ENCODE measurements at regions not wholly inside any gene's neighbourhood (a gene's known extent, or its start where the extent isn't known, plus 50 kb on each side); places are given as distances from the start of the nearest gene placed in this dataset.

DNA sequence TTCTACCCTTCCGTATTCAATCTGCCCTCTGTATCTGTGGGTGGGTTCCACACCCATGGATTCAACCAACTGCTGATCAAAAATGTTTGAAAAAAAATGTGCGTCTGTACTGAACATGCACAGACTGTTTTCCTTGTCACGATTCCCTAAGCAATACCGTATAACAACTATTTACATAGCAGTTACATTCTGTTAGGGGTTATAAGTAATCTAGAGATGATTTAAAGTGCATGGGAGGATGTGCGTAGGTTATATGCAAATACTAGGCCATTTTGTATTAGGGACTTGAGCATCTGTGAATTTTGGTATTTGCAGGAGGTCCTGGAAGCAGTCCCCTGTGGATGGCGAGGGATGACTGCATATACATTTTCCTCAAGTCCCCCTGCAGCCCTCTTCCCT lies 486.9 kb downstream of the PREX1 start:
- TF ChIP-seq, protein P1, sequence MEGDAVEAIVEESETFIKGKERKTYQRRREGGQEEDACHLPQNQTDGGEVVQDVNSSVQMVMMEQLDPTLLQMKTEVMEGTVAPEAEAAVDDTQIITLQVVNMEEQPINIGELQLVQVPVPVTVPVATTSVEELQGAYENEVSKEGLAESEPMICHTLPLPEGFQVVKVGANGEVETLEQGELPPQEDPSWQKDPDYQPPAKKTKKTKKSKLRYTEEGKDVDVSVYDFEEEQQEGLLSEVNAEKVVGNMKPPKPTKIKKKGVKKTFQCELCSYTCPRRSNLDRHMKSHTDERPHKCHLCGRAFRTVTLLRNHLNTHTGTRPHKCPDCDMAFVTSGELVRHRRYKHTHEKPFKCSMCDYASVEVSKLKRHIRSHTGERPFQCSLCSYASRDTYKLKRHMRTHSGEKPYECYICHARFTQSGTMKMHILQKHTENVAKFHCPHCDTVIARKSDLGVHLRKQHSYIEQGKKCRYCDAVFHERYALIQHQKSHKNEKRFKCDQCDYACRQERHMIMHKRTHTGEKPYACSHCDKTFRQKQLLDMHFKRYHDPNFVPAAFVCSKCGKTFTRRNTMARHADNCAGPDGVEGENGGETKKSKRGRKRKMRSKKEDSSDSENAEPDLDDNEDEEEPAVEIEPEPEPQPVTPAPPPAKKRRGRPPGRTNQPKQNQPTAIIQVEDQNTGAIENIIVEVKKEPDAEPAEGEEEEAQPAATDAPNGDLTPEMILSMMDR (IDR thresholded peaks at IDR 0.05; ENCODE audit: low read depth, low read length), result no peak
- no peaks in the 10 kb centered on the region for H3K36me3 ChIP-seq
- no peaks in the 10 kb centered on the region for H3K9me3 ChIP-seq (ENCODE audit: low read depth)
- H3K27me3 ChIP-seq, result no peaks in the 10 kb centered on the region
- no peak for DNase-seq (ENCODE audit: low read depth in 1 of 2, low spot score in 1 of 2)
- no peak overlapping the region for H3K4me3 ChIP-seq
- H3K27ac ChIP-seq, result no peak overlapping the region
- H3K4me1 ChIP-seq (ENCODE audit: low read depth), result no peaks in the 10 kb centered on the region

DNA sequence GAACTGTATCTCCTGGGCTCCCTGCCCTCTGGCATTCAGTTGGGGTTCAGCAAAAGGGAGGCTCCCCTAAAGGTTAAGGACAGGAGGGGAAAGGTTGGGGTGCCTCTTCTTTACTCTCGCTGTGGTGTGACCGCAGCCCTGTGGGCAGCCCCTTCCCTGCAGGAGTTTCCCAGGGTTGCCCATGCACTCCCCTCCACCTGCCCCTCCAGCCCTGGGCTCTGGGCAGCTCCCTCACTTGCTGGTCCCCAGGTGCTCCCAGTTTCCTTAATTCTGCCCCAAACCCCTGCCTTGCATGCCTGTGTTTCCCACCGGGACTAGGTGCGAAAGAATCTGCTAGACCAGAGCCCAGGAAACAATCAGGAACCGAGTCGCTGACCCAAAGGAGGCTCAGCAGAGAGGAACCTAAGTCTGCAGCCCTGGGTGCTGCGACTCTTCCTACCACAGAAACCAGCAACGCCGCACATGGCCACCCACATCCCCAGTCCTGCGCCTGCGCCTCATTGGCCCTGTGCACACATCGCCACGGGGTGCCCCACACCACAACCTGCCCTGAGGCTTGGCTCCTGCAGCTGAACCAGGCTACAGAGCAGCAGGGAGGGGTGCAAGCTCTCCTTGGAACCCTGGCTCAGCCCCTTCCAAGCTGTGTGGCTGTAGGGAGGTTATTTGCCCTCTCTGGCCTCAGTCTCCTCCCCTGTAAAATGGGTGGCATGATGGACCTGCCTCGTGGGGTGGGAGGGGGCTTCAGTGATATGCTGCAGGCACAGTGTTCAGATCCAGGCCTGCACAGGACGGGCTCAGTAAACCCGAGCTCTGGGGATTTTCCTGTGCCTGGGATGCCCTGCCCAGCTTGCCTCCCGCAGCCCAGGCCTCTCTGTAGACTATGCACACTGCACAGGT lies 487.6 kb downstream of the PREX1 start:
- H3K9me3 ChIP-seq (ENCODE audit: low read depth), result no peaks in the 10 kb centered on the region
- H3K27me3 ChIP-seq, result no peaks in the 10 kb centered on the region
- no peaks in the 10 kb centered on the region for H3K4me1 ChIP-seq (ENCODE audit: low read depth)
- no peaks in the 10 kb centered on the region for H3K36me3 ChIP-seq
- H3K27ac ChIP-seq, result no peak overlapping the region
- no peak overlapping the region for H3K4me3 ChIP-seq
- TF ChIP-seq, protein P1 (IDR thresholded peaks at IDR 0.05; ENCODE audit: low read depth, low read length), result no peak
- no peak for DNase-seq (ENCODE audit: low read depth in 1 of 2, low spot score in 1 of 2)

DNA sequence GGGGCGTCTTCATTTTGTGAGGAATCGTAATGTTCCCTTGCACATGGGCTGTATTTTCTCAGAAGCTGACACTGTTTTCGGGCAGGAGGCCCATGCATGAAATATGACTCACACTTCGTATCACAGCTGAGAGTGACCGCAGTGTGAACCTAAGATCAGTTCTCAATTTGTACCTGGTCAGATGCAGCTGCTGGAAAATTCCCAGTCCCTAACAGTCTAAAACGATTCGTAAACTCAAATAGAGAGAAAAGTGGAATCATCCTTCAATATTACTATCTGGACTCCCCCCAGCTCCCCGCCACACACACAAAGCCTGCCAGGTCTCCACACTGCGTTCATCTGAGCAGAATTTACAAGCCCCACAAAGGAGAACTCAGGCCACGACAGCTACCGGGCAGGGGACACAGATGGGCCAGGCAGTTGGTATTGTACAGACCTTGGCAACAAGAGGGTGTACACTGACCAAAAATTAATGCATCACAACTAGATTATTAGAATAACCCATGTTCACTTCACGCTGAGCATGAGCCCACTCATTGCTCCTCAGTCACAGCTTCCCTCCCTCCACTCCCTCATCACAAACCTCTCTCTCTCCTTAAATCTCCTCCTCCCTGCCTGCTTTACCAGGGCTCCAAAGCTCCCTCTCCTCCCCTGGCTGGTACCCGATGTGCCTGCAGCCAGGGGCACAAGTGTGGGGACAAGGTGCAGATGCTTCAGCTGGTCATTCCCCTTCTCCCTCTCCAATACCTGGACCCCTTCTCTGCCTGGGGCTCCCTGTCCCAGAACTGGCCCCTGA lies 488.4 kb downstream of the PREX1 start:
- Histone ChIP-seq H3K4me1 (ENCODE audit: low read depth) (no peaks in the 10 kb centered on the region), H3K36me3 (no peaks in the 10 kb centered on the region), H3K27ac (no peak overlapping the region), H3K9me3 (ENCODE audit: low read depth) (no peaks in the 10 kb centered on the region), H3K4me3 (no peak overlapping the region), H3K27me3 (no peaks in the 10 kb centered on the region)
- DNase-seq (ENCODE audit: low read depth in 1 of 2, low spot score in 1 of 2), result peak in 1 of 2 donors; percentile 86
- TF ChIP-seq, protein P1 (IDR thresholded peaks at IDR 0.05; ENCODE audit: low read depth, low read length), result no peak

DNA sequence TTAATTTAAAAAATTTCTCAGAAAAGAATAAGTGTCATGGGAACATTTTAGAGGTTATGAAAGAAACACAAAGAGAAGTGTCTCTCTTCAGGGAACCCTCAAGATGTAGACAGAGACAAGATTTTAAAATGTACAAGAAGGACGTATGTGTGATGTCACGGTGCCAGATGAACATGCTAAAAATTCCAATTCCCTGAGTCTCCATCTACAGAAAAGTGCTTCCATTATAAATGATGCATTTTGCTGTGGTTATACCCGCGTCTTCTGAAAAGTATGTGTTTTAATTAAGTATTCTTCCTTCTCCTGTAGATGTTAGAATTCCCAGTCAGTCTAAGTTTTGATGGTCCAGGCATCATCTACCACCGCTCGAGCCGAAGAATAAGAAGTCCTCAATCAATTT lies 489.1 kb downstream of the PREX1 start:
- Histone ChIP-seq H3K9me3 (ENCODE audit: low read depth) (no peaks in the 10 kb centered on the region), H3K27me3 (no peaks in the 10 kb centered on the region), H3K36me3 (no peaks in the 10 kb centered on the region), H3K27ac (no peak overlapping the region), H3K4me1 (ENCODE audit: low read depth) (no peaks in the 10 kb centered on the region), H3K4me3 (no peak overlapping the region)
- peak in 1 of 2 donors; percentile 81 for DNase-seq (ENCODE audit: low read depth in 1 of 2, low spot score in 1 of 2)
- TF ChIP-seq, protein P1 (IDR thresholded peaks at IDR 0.05; ENCODE audit: low read depth, low read length), result no peak

DNA sequence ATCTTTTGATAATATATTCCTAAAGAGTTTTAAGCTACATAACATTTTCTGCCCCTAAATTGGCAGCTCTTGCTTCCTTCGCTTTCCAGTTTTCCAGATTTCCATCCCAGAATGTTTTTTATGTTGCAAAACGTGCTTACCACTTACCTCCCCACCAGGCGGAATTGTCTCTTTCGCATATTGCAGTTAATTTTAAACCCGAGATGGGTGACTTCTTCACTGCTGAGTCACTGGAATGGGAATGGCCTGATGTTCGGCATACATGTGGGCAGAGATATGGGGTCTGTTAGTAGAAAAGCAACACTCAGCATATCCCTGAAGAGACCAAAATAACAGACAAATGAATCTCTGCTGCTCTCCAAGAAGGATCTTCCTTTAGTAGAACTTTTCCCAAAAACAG lies 491.2 kb downstream of the PREX1 start:
- Histone ChIP-seq H3K27me3 (no peaks in the 10 kb centered on the region), H3K4me1 (ENCODE audit: low read depth) (no peaks in the 10 kb centered on the region), H3K4me3 (no peak overlapping the region), H3K36me3 (no peaks in the 10 kb centered on the region), H3K27ac (no peak overlapping the region), H3K9me3 (ENCODE audit: low read depth) (no peaks in the 10 kb centered on the region)
- TF ChIP-seq, protein P1 (IDR thresholded peaks at IDR 0.05; ENCODE audit: low read depth, low read length), result no peak
- no peak for DNase-seq (ENCODE audit: low read depth in 1 of 2, low spot score in 1 of 2)
